ENCODE measurements at regions not wholly inside any gene's neighbourhood (a gene's known extent, or its start where the extent isn't known, plus 50 kb on each side); places are given as distances from the start of the nearest gene placed in this dataset.
A peak's percentile ranks its signal among the peaks of the same experiment; 100 is the strongest.

GRCh38 chr18:993560-993959 lies 88.9 kb downstream of the ADCYAP1 start:
- Histone ChIP-seq H3K18ac (ENCODE audit: low read length) (no peak overlapping the region), H3K9ac (ENCODE audit: low read depth, low read length, poor library complexity) (no peak overlapping the region)
- no CpG with 5 or more reads among the region's 3 CpGs for WGBS, 2 donors (ENCODE audit: extremely low coverage in 2 of 2, insufficient read length in 2 of 2, insufficient replicate concordance in 1 of 2)

GRCh38 chr18:995629-996028 lies 91.0 kb downstream of the ADCYAP1 start:
- Histone ChIP-seq H3K9me3 (replicated peaks in 1 of 2; ENCODE audit: control insufficient read depth in 2 of 2, insufficient read depth in 1 of 2, low read depth in 1 of 2, low read length in 2 of 2) (peaks cover 0 to under 1% of the 10 kb centered on the region in 2 donors), H3K18ac (ENCODE audit: low read length) (no peak overlapping the region), H2BK5ac (ENCODE audit: low read length) (no peak overlapping the region), H2BK120ac (ENCODE audit: low read depth, low read length) (no peak overlapping the region), H3K79me1 (ENCODE audit: low read depth, low read length) (no peaks in the 10 kb centered on the region), H3K36me3 (replicated peaks in 1 of 2; ENCODE audit: control insufficient read depth in 2 of 2, insufficient read depth in 2 of 2, low read length in 2 of 2) (no peaks in the 10 kb centered on the region), H3K9ac (ENCODE audit: low read depth, low read length, poor library complexity) (no peak overlapping the region), H3K4me2 (ENCODE audit: insufficient read depth, low read length, poor library complexity, severe bottlenecking) (no peak overlapping the region), H2AFZ (ENCODE audit: low read length) (no peak overlapping the region), H2AK5ac (ENCODE audit: low read depth, low read length) (no peak overlapping the region), H3K27ac (replicated peaks; ENCODE audit: low read length) (no peak overlapping the region), H3K27me3 (ENCODE audit: control insufficient read depth in 3 of 3, insufficient read depth in 3 of 3, low read depth in 1 of 3, low read length in 3 of 3) (no peaks in the 10 kb centered on the region), H3K4me3 (ENCODE audit: low read length in 2 of 2) (no peak overlapping the region), H4K91ac (ENCODE audit: low read depth, low read length, poor library complexity) (no peak overlapping the region), H2BK12ac (ENCODE audit: low read length) (no peak overlapping the region), H3K4ac (ENCODE audit: low read length) (no peak overlapping the region), H4K8ac (ENCODE audit: low read depth, low read length) (no peak overlapping the region), H3K23ac (ENCODE audit: low read depth, low read length, poor library complexity) (no peak overlapping the region), H3K4me1 (ENCODE audit: control insufficient read depth in 2 of 2, insufficient read depth in 1 of 2, low read depth in 1 of 2, low read length in 2 of 2) (peaks cover 0 to 3% of the 10 kb centered on the region in 2 donors), H2BK15ac (ENCODE audit: low read length) (no peak overlapping the region), H3K14ac (ENCODE audit: low read length) (no peak overlapping the region)
- WGBS, 2 donors (ENCODE audit: extremely low coverage in 2 of 2, insufficient read length in 2 of 2, insufficient replicate concordance in 1 of 2) = no CpG with 5 or more reads among the region's 2 CpGs
- DNase-seq (ENCODE audit: low spot score) = no peak

More at GRCh38 chr18:993560-993959, 88.9 kb downstream of the ADCYAP1 start:
- no peak overlapping the region for H4K8ac ChIP-seq (ENCODE audit: low read depth, low read length)
- H3K14ac ChIP-seq (ENCODE audit: low read length) = no peak overlapping the region
- no peak overlapping the region for H2BK5ac ChIP-seq (ENCODE audit: low read length)
- H2BK12ac ChIP-seq (ENCODE audit: low read length) = no peak overlapping the region
- H2BK120ac ChIP-seq (ENCODE audit: low read depth, low read length) = no peak overlapping the region
- no peak for DNase-seq (ENCODE audit: low spot score)
- H3K4me2 ChIP-seq (ENCODE audit: insufficient read depth, low read length, poor library complexity, severe bottlenecking) = no peak overlapping the region
- no peaks in the 10 kb centered on the region for H3K36me3 ChIP-seq (replicated peaks in 1 of 2; ENCODE audit: control insufficient read depth in 2 of 2, insufficient read depth in 2 of 2, low read length in 2 of 2)
- H3K23ac ChIP-seq (ENCODE audit: low read depth, low read length, poor library complexity) = no peak overlapping the region
- H3K79me1 ChIP-seq (ENCODE audit: low read depth, low read length) = no peaks in the 10 kb centered on the region
- H2AFZ ChIP-seq (ENCODE audit: low read length) = no peak overlapping the region
- H3K27ac ChIP-seq (replicated peaks; ENCODE audit: low read length) = no peak overlapping the region
- H3K4me3 ChIP-seq (ENCODE audit: low read length in 2 of 2) = no peak overlapping the region
- no peaks in the 10 kb centered on the region for H3K9me3 ChIP-seq (replicated peaks in 1 of 2; ENCODE audit: control insufficient read depth in 2 of 2, insufficient read depth in 1 of 2, low read depth in 1 of 2, low read length in 2 of 2)
- no peak overlapping the region for H4K91ac ChIP-seq (ENCODE audit: low read depth, low read length, poor library complexity)
- no peak overlapping the region for H3K4ac ChIP-seq (ENCODE audit: low read length)
- H3K27me3 ChIP-seq (ENCODE audit: control insufficient read depth in 3 of 3, insufficient read depth in 3 of 3, low read depth in 1 of 3, low read length in 3 of 3) = no peaks in the 10 kb centered on the region
- no peak overlapping the region for H2BK15ac ChIP-seq (ENCODE audit: low read length)
- no peak overlapping the region for H2AK5ac ChIP-seq (ENCODE audit: low read depth, low read length)
- no peaks in the 10 kb centered on the region for H3K4me1 ChIP-seq (ENCODE audit: control insufficient read depth in 2 of 2, insufficient read depth in 1 of 2, low read depth in 1 of 2, low read length in 2 of 2)

DNA sequence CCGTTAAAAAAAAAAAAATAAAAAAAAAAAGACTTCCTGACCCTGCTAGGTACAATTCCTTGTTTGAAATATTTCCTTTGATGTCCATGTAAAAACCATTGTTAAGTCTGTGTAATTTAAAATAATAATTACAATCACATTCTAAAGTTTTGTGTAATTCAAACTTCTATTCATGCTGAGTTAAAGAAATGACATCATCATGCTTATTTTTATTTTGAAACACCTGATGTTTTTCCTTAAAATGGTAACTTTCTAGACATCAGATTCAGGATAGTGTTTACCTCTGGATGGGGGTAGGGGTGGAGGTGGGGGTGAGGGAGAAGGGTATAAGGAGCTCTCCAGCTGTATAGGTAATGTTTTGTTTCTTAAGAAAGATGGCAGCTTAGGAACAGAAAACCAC lies 92.8 kb downstream of the ADCYAP1 start:
- Histone ChIP-seq H2AFZ (ENCODE audit: low read length) (no peak overlapping the region), H4K91ac (ENCODE audit: low read depth, low read length, poor library complexity) (peak overlapping the region; percentile 60), H3K79me1 (ENCODE audit: low read depth, low read length) (no peaks in the 10 kb centered on the region), H3K4me2 (ENCODE audit: insufficient read depth, low read length, poor library complexity, severe bottlenecking) (no peak overlapping the region), H2BK120ac (ENCODE audit: low read depth, low read length) (no peak overlapping the region), H2BK5ac (ENCODE audit: low read length) (no peak overlapping the region), H3K4me3 (ENCODE audit: low read length in 2 of 2) (no peak overlapping the region), H2BK12ac (ENCODE audit: low read length) (no peak overlapping the region), H2BK15ac (ENCODE audit: low read length) (no peak overlapping the region), H3K36me3 (replicated peaks in 1 of 2; ENCODE audit: control insufficient read depth in 2 of 2, insufficient read depth in 2 of 2, low read length in 2 of 2) (no peaks in the 10 kb centered on the region), H3K27me3 (ENCODE audit: control insufficient read depth in 3 of 3, insufficient read depth in 3 of 3, low read depth in 1 of 3, low read length in 3 of 3) (no peaks in the 10 kb centered on the region), H3K14ac (ENCODE audit: low read length) (no peak overlapping the region), H2AK5ac (ENCODE audit: low read depth, low read length) (no peak overlapping the region), H3K4me1 (ENCODE audit: control insufficient read depth in 2 of 2, insufficient read depth in 1 of 2, low read depth in 1 of 2, low read length in 2 of 2) (peaks cover 0 to 3% of the 10 kb centered on the region in 2 donors), H3K9me3 (replicated peaks in 1 of 2; ENCODE audit: control insufficient read depth in 2 of 2, insufficient read depth in 1 of 2, low read depth in 1 of 2, low read length in 2 of 2) (peaks cover 0 to 2% of the 10 kb centered on the region in 2 donors), H3K18ac (ENCODE audit: low read length) (no peak overlapping the region), H3K4ac (ENCODE audit: low read length) (no peak overlapping the region), H3K27ac (replicated peaks; ENCODE audit: low read length) (no peak overlapping the region), H3K9ac (ENCODE audit: low read depth, low read length, poor library complexity) (no peak overlapping the region), H3K23ac (ENCODE audit: low read depth, low read length, poor library complexity) (no peak overlapping the region), H4K8ac (ENCODE audit: low read depth, low read length) (no peak overlapping the region)
- WGBS, 2 donors (ENCODE audit: extremely low coverage in 2 of 2, insufficient read length in 2 of 2, insufficient replicate concordance in 1 of 2) = no CpG with 5 or more reads among the region's 1 CpG
- DNase-seq (ENCODE audit: low spot score) = no peak

DNA sequence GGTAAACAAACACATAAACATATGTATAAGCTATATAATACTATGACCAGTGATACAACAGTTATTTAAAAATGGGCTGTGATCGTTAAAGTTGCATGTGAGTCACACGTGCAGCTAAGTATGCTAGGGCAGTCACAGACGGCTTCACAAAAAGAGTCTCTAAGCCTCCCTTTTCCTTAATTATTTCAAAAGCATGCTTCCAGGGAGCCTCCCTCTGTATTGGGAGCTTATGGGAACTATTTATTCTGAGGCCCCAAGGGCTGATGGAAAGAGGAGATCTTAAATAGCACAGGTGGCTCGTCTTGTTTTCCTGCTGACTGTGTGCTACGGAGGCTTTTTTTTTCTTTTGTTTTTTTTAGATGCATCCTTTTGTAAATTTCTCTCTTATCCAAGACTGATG lies 94.3 kb downstream of the ADCYAP1 start:
- Histone ChIP-seq H3K27ac (replicated peaks; ENCODE audit: low read length) (peak overlapping the region; percentile 72), H2BK12ac (ENCODE audit: low read length) (no peak overlapping the region), H3K27me3 (ENCODE audit: control insufficient read depth in 3 of 3, insufficient read depth in 3 of 3, low read depth in 1 of 3, low read length in 3 of 3) (no peaks in the 10 kb centered on the region), H2BK15ac (ENCODE audit: low read length) (no peak overlapping the region), H3K4me2 (ENCODE audit: insufficient read depth, low read length, poor library complexity, severe bottlenecking) (no peak overlapping the region), H3K4ac (ENCODE audit: low read length) (no peak overlapping the region), H3K4me3 (ENCODE audit: low read length in 2 of 2) (no peak overlapping the region), H3K9ac (ENCODE audit: low read depth, low read length, poor library complexity) (no peak overlapping the region), H4K8ac (ENCODE audit: low read depth, low read length) (no peak overlapping the region), H2AK5ac (ENCODE audit: low read depth, low read length) (no peak overlapping the region), H3K23ac (ENCODE audit: low read depth, low read length, poor library complexity) (no peak overlapping the region), H3K14ac (ENCODE audit: low read length) (no peak overlapping the region), H3K9me3 (replicated peaks in 1 of 2; ENCODE audit: control insufficient read depth in 2 of 2, insufficient read depth in 1 of 2, low read depth in 1 of 2, low read length in 2 of 2) (peaks cover 0 to 2% of the 10 kb centered on the region in 2 donors), H3K36me3 (replicated peaks in 1 of 2; ENCODE audit: control insufficient read depth in 2 of 2, insufficient read depth in 2 of 2, low read length in 2 of 2) (no peaks in the 10 kb centered on the region), H3K4me1 (ENCODE audit: control insufficient read depth in 2 of 2, insufficient read depth in 1 of 2, low read depth in 1 of 2, low read length in 2 of 2) (peaks cover 0 to 3% of the 10 kb centered on the region in 2 donors), H4K91ac (ENCODE audit: low read depth, low read length, poor library complexity) (no peak overlapping the region), H3K79me1 (ENCODE audit: low read depth, low read length) (no peaks in the 10 kb centered on the region), H2BK5ac (ENCODE audit: low read length) (no peak overlapping the region), H2BK120ac (ENCODE audit: low read depth, low read length) (no peak overlapping the region), H3K18ac (ENCODE audit: low read length) (no peak overlapping the region), H2AFZ (ENCODE audit: low read length) (no peak overlapping the region)
- WGBS, 2 donors (ENCODE audit: extremely low coverage in 2 of 2, insufficient read length in 2 of 2, insufficient replicate concordance in 1 of 2) = no CpG with 5 or more reads among the region's 5 CpGs
- DNase-seq (ENCODE audit: low spot score) = no peak
